NCI-H1417 treated with DMSO at 0.1 percent for 48 hours (cell line): ENCODE measurements at regions not wholly inside any gene's neighbourhood (a gene's known extent, or its start where the extent isn't known, plus 50 kb on each side); places are given as distances from the start of the nearest gene placed in this dataset.

Experiments used
- DNase-seq: peaks from one replicate; lab custom pipeline; 2025; lab: John Stamatoyannopoulos, UW

- DNase-seq, result no peak
These were observed 93.4 kb upstream of the SOD1 start for GRCh38 chr21:31566064-31566463.

- DNase-seq, result no peak
These were observed 95.1 kb upstream of the SOD1 start for GRCh38 chr21:31564439-31564838.

GRCh38 chr21:31560479-31560878 lies 99.0 kb upstream of the SOD1 start:
- no peak for DNase-seq

- DNase-seq, result peak; percentile 95
These were observed 99.9 kb upstream of the SOD1 start for GRCh38 chr21:31559368-31560119.

- peak; percentile 91 for DNase-seq
These were observed 100.5 kb upstream of the SOD1 start for GRCh38 chr21:31558962-31559367.

GRCh38 chr21:31558189-31558961 lies 101.1 kb upstream of the SOD1 start:
- no peak for DNase-seq

- no peak for DNase-seq
These were observed 101.9 kb upstream of the SOD1 start for GRCh38 chr21:31557421-31558188.

- DNase-seq, result no peak
These were observed 102.8 kb upstream of the SOD1 start for GRCh38 chr21:31556662-31557061.

- no peak for DNase-seq
These were observed 103.7 kb upstream of the SOD1 start for GRCh38 chr21:31555741-31556191.

GRCh38 chr21:31554511-31555022 lies 104.9 kb upstream of the SOD1 start:
- DNase-seq, result no peak

- DNase-seq, result no peak
These were observed 105.6 kb upstream of the SOD1 start for GRCh38 chr21:31553926-31554325.

- DNase-seq, result no peak
These were observed 106.0 kb upstream of the SOD1 start for GRCh38 chr21:31553461-31553860.

GRCh38 chr21:31552826-31553225 lies 106.7 kb upstream of the SOD1 start:
- no peak for DNase-seq

GRCh38 chr21:31550070-31550469 lies 109.4 kb upstream of the SOD1 start:
- no peak for DNase-seq

GRCh38 chr21:31548688-31549087 lies 110.8 kb upstream of the SOD1 start:
- no peak for DNase-seq

GRCh38 chr21:31546443-31547170 lies 112.9 kb upstream of the SOD1 start:
- no peak for DNase-seq

- DNase-seq, result no peak
These were observed 114.5 kb upstream of the SOD1 start for GRCh38 chr21:31545036-31545435.

- no peak for DNase-seq
These were observed 116.3 kb upstream of the SOD1 start for GRCh38 chr21:31543191-31543590.

- DNase-seq, result no peak
These were observed 120.7 kb upstream of the SOD1 start for GRCh38 chr21:31538816-31539215.

GRCh38 chr21:31537872-31538576 lies 121.5 kb upstream of the SOD1 start:
- DNase-seq, result no peak

GRCh38 chr21:31536138-31536537 lies 123.4 kb upstream of the SOD1 start:
- DNase-seq, result no peak
